Cerebellar nuclear complex (tissue), 1 donor: ENCODE measurements at regions not wholly inside any gene's neighbourhood (a gene's known extent, or its start where the extent isn't known, plus 50 kb on each side); places are given as distances from the start of the nearest gene placed in this dataset.

Experiments
- DNase-seq, 2 experiments: peaks; one replicate each; lab custom pipeline; 2025; lab: John Stamatoyannopoulos, UW

DNA sequence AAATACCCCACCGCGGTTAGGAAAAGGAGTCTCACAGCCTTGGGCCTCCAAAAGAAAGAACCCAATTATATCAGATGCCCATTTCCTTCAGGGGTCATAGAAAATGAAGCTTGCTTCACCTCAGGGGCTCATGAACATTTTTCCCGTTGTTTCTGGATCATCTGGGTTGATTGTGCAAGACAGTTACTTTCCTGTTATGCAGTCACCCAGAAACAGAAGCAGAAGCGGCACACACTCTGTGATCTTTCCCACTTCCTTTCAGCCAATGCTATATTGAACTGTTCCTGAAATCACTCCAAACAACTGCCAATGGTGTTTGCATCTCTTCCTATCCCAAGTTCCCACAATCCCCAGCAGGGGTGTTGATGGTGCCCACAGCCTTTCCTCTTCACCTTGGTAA is 295.6 kb upstream of the RASGRP1 start:
- DNase-seq, result no peak

DNA sequence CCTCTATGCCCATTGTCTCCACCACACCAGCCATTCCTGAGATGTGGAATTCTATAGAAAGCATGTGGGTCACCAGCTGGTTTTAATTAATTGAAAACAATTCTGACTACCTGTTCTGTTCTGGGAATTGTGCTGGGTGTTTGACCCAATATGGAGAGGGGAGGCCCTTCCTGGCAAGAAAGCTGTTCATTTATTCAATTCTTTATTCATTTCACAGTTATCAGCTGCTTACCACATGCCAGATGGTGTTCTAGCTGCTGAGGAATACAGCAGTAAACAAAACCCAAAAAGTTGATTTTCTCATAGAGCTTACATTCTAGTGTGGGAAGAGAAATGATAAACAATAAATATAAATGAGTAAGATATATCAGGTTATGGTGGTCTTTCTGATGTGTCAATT is 296.1 kb upstream of the RASGRP1 start:
- DNase-seq, result no peak

DNA sequence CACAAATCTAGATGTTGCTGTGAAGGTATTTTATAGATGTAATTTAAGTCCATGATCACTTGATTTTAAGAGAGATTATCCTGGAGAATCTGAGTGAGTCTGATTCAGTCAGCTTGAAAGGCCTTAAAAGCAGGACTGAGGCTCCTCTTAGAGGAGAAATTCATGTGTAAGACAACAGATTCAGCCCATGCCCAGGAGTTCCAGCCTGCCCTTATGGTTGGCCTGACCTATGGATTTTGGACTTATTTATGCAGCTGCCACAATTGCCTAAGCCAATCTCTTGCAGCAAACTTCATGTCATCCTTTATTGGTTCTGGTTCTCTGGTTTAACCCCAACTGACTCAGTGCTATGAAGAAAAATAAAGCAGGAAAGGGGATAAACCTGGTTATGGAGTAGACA is 296.5 kb upstream of the RASGRP1 start:
- no peak for DNase-seq

DNA sequence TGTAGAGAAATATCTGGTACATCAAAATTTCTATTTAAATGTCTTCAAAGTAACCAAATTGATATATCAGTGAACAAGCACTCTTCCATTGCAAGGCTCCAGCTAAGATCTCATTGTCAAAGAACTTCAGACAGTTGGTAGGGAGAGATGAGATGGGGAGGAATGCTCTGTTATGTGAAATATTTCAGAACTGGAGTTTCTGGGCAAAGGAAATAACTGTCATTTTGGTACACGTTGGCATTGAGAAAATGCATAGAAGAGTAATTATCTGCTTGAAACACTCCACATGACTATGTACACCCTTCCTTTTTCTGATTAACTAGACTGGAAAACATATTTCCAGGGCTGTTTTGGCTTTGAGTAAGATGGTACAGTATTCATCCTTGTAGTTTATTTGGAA is 297.5 kb upstream of the RASGRP1 start:
- no peak for DNase-seq

DNA sequence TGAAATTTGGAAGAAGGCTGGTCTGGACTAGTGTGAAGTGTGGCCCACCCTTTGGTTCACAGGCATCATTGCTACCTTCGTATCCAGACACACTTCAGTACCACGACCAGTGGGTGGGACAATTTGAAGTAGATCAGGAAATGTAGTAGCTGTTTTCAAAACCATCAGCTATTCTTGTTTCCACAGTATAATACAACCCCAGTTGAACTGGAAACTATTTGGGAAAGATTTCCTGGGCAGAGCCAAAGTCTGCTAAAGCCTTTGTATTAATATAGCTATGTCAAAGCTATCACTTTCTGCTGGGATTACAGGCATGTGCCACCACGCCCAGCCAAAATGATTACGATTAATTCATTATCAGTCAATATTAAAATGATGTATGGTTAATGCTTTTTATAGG is 298.8 kb upstream of the RASGRP1 start:
- DNase-seq, result no peak

DNA sequence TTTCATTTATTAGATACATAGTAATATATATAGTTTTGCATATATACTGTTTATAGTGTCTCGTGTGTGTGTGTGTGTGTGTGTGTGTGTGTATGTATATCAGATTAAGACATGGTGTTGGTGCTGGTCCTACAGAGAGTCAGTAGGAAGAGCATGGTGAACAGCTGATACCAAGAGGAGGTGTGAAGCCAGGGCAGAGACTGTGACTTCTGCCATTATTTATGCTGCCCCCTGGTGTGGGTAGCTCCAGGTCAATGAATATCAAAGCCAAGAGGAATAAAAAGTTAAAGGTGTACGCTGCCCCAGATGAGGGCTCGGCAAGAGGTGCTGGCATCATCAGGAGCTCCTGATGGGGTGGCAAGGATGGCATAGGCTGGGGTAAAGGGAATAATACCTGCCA is 299.5 kb upstream of the RASGRP1 start:
- DNase-seq, result no peak

DNA sequence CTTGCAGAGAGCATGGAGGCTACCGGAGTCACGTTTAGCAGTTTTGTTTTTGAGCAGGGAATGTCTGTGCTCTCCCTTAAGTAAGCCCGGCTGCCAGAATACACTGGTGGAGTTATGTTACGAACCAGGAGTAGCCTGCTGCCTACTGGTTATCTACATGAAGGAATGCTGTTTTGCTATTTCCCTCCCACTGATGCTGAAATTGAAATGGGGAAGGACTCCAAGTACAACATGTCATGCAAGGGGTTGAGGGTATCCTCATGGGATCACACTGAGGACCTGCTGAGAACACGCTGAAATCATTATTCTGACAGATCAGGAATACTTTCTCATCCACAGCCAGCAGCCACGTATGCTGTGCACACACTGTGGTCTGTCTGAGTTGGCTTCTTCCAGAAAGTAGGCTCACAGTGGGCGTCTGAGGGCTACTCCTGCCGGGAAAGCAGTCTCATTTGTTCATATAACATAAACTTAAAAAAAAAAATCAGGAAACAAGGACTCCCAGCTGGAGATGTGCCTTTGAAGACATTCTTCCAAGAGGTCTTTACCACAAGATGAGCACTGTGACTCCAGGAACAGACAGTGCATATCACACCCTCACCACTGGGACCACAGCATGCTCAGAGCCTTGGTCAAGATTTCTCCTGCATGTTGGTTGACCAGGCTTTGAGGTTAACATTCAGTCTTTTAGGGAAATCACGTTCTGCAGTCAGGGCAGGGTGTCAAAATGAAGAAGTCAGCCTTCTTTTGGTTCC is 300.4 kb upstream of the RASGRP1 start:
- no peak for DNase-seq

DNA sequence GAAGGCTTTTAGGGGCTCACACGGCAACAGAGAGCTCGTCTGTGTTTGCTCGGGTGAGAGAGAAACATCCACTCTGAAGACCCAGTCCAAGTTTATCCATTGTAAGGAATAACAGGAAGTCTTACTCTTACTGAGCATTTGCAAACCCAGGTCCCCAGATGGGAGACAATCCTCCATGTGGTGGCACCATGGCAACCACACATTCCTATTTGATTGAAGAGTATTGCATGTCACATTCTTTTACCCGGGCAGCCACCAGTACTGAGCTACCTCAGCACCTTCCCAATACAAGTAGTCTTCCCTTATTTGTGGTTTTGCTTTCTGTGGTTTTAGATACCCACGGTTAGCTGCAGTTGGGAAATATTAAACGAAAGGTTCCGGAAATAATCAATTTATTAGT is 302.9 kb upstream of the RASGRP1 start:
- no peak for DNase-seq

DNA sequence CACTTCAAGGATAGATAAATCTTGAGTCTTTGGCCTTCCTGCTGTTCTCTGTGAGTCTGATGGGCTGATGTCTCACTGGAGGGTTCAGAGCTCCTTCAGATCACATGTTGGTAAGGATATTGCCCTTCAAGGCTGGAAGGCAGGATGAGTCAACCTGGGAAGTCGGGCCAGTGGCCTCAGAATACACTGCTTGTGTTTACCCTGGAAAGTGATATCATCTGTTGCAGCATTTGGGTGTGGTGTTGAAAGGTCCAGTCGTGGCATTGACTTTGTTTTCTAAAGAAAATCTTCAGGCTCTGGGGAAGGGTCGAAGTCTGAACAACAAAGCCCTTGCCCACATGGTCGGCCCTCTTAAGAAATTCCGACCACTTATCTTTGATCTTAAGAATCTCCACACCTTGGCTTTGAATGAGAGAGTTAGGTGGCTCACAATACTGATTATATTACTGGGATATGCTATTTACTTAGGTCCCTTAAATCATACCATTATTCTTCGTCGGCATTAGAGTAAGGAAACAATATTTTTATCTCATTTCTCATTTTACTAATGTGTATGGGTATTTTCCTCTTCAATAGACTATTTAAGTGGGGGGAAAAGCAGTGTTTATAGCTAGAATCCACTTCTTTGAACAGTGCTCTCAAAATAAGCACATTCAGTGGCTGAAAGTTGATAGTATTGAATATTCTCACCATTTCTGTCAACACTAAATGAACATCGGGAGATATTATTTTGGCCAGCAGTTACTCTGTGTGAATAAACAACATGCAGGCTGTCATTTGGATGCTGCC is 303.9 kb upstream of the RASGRP1 start:
- DNase-seq, result no peak

DNA sequence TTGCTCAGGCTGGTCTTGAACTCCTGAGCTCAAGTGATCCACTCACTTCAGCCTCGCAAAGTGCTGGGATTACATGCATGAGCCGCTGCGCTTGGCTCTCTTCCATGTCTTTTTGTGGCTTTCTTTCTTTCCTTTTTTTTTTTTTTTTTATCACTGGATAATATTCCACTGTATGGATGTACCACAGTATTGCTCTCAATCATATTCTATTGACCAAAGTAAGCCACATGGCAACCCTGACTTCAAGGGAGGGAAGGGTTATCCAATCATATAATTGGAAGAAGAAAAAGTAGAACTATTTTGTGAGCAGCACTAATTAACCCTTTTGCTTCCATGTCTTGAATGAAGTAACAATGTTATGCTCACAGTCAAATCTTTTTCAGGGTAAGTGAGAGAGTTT is 307.0 kb upstream of the RASGRP1 start:
- no peak for DNase-seq

DNA sequence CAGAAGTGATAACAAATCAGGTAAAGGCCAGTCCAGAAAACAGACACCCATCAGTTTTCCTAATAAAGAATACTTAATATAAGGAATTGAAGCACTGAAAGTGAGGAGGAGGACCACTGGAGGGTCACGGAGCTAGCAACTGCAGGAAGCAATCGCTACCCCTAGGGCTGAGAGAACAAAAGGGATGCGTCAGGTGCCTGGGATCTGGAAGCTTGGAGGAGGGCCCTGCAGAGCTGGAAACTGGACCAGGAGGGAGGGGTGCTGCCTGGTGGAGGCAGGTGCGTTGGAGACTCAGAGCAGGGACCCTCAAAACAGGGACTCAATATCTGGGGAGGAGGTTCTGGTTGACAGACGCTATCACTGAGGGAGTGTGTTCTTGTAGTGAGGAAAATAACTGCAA is 308.1 kb upstream of the RASGRP1 start:
- no peak for DNase-seq

DNA sequence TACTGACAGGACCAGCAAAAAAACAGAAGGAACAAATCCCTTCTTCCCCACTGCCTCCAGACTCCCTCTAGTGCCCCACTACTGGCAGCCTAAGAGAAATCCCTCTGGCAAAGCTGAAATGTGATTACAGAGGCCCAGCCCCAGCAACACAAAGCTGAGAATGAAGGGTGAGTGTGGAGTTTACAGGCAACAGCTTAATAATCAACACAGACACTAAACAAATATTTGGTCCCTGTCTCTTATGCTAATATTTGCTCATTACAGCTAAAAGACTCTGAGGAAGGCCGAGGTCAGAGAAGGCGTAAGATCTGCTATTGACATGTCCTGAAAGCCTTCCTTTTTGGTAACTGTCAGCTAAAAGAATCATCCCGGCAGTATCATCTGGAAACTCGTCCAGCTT is 308.5 kb upstream of the RASGRP1 start:
- DNase-seq, result no peak

DNA sequence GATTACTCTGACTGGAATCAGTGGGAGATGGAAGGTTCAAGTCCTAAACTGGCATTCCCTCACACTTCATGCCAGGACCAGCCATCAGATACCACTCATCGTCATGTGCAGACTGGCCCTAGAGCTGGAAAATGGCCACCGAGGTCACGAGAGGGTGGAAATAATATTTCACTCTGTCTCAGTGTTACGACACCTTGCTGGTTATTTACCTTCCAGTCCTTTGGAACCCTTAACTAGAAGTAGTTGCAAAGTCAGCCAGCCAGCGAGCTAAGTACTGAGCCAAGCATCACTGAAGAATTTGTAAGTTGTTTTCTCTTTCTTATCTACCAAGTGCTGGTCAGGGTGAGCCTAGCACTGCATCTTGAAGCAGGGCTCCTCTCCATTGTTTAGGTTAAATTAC is 309.9 kb upstream of the RASGRP1 start:
- DNase-seq, result no peak

DNA sequence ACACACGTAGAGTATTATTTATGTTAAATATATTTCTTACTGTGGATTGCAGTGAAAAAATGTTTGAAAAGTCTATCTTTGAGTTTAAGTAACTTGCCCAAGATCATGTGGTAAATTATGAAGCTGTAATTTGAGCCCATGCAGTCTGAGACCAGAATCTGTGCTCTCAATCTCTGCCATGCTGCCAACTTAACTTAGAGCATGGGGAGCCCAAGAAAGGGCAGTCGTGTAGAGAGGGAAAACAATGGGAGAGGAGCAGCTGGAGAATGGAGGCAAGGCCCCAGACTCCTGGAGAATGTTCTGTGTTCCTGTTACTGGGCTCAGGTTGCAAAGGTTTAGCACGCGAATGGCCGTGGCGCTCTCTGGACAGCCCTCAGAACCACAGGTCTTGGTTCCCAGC is 311.6 kb upstream of the RASGRP1 start:
- DNase-seq, result no peak

DNA sequence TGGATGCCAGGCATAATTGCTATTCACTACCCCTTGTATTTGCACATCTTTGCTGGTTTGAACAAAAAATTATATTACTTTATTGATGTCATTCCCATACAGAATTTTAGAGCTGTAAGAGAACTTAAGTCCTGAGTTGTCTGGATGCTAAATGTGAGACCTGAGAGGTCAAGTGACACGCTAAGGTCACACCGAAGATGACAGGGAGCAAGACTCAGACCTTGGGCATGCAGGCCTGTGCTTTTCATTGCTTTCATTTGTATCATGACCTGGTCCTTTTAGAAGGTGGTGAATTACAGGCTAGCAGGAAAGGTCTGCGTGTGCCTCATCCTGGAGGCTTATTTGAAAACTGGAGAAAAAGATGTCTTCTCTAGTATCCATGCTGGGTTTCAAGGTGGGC is 312.0 kb upstream of the RASGRP1 start:
- no peak for DNase-seq

DNA sequence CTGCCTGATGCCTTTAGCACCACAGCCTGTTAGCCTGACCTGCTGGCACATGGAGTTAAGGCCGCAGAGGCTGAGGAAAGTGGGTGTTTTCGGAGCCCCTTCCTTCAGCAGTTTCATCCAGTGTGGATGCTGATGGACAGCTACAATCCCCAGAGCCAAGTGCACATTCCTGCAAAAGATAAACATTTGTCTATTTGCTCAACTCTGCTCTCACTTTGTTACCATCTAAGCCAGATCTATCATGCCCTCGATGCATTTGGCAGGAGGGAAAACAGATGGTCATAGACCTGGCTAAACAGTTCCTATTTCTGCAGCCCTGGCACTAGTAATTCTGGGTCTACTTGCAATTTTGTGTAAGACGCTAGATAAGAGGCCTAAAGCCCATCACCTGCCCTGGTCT is 312.9 kb upstream of the RASGRP1 start:
- peak; percentile 36 to 74 for DNase-seq

DNA sequence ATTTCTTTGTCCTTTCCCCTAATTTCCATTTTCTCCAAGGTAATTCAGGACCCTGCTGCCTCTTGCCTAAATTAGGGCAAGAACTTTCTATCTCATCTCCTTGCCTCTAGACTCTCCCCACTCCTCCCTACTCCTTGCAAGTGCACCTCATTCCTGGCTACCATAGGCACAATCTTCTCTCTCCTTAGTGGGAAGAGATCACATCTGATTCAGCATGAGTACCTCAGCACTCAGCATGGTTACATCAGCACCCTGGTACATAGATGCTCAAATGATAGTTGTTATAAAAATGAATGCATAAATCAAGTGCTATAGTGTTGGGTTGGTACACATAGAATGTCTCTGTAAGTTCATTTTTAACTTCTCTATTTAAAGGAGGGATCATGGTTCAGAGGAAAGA is 313.4 kb upstream of the RASGRP1 start:
- no peak for DNase-seq

DNA sequence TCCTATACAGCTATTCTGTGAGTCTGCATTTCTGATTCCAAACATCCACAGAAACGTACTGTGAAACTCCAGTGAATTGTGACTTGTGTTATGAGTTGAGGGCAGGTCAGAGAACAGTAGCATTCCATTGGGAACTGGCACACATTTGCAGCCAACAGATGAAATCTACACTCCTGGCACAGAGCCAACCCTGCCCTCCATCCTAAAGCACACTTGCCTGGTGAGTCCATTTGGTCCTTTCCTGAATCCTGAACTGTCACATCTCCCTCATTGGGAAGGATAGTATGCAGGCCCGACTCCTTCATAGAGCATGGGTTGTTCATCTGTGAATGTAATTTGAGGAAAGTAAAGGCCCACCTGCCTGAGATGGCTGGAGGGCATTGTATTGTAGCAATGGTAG is 314.3 kb upstream of the RASGRP1 start:
- DNase-seq, result peak in 1 of 2 experiments; percentile 20

DNA sequence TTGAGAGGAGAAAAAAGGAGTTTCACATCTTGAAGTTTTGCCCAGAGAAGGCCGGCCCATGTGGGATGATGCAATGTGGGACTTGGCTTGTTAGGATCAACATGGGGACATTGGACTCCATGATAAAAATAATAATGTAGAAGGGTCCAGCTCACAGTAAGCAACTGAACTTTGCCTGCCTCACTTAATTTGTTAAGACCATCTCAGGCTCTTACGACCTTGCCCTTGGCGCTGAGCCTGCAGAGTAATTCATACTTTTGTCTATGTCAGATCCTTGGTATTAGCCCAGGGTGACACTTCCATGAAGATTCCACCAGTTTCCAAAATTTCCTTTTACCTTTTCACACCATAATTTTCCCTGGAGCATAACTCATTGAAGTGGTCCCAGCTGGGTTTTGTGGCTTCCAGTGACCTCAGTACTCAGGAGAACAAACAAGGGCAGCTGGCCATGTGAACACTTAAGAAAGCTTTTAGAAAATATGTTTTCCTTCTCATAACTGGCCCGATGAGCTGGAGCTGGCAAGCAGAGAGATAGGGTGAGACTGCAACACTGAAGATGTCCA is 315.4 kb upstream of the RASGRP1 start:
- DNase-seq, result no peak

DNA sequence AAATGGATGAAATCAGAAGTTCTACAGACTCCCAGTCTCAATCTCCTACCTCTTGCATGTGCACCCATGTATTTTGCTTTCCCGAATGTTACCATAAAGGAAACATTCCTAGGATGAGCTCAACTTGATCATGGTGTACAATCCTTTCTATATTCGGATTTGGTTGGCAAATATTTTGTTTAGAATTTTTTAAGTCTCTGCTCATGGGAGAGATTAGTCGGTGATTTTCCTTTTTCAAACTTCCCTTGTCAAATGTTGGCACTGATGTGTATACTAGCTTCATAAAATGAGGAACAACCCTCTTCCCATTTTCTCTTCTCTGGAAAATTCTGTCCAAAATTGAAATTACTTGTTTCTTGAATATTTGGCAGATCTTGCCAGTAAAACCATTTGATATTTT is 317.6 kb upstream of the RASGRP1 start:
- no peak for DNase-seq

DNA sequence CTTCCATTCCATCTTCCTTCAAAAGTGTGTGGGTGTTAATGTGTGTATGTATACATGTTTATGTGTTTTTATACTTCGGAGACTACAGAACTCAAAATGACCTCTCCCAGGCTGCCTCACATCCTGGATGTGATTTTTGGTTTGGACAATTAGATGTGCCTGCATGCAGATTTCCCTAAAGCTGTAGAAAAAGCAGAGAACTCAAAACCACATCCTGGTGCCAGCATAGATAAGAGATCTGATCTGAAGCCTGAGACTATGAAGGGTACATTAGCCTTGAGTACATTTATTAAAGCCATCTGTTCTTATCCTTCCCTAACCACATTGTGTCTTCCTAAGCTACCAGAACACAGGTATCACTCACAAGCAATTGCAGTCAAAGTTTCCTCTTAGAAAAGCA is 319.4 kb upstream of the RASGRP1 start:
- no peak for DNase-seq

DNA sequence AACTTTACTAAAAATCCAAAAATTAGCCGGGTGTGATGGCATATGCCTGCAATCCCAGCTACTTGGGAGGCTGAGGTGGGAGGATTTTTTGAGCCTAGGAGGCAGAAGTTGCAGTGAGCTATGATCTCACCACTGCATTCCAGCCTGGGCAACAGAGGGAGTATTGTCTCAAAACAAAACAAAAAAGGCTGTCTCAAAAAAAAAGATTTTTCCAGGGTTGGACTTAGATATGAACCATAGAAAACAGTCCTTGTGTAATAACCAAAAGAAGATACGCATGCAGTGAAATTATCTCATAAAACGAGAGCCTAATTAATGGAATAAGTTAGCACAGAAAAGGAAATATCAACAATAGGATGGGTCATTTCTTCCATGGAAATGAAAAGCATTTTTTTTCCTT is 320.4 kb upstream of the RASGRP1 start:
- DNase-seq, result no peak

DNA sequence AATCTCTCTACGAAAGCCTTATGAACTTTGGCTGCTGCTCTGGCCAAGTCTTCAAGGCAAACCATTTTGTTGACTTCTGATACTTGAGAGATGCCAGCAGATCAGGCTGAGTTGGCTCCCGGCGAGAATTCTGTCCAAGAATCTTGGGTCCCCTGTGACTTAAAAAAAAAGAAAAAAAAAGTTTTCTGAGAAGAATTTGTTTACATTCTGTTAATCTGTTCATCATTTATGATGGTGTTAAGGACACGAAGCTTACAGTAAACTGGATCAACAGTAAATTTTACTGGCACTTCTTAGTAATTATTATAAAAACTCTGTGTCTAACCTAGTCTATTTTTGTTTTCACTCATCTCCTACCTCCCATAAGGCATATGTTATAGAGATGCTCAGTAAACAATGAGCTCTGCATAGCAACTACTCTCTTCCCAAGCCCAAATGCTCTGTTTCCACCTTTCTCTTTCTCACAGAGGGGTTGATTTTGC is 320.9 kb upstream of the RASGRP1 start:
- no peak for DNase-seq
